ENCODE measurements at regions not wholly inside any gene's neighbourhood (a gene's known extent, or its start where the extent isn't known, plus 50 kb on each side); places are given as distances from the start of the nearest gene placed in this dataset.

GRCh38 chr6:165931675-165932074 is 236.0 kb downstream of the TBXT start:
- TF ChIP-seq CTCF (conservative IDR thresholded peaks at IDR 0.05 in 1 of 2, IDR thresholded peaks at IDR 0.05 in 1 of 2; ENCODE audit: extremely low read depth in 1 of 2, insufficient read depth in 1 of 2, low read depth in 1 of 2, low read length in 2 of 2), result no peak
- TF ChIP-seq EZH2 (IDR thresholded peaks at IDR 0.05; ENCODE audit: borderline replicate concordance, low read length), result no peak

Data from mammary epithelial cell (primary cell).